HepG2 (cell line): ENCODE measurements at regions not wholly inside any gene's neighbourhood (a gene's known extent, or its start where the extent isn't known, plus 50 kb on each side); places are given as distances from the start of the nearest gene placed in this dataset.

ENCODE experiments used
- ATAC-seq: fragments of 200-7000 bp; cut with Tn5 transposase; 3 replicates; pipeline ENCODE4 v1.9.1; 2020; ENCODE audit warnings: mild to moderate bottlenecking, moderate library complexity
- BruUV-seq: library from RNA; stranded (reverse); fragments of 400-500 nt; replicated peaks from 2 replicates; lab custom pipeline; 2021; lab: Mats Ljungman, UMichigan
- CTCF ChIA-PET: fragments of 300-600 bp; formaldehyde crosslinking; extraction: SDS; loops from one replicate; lab custom pipeline; 2021; ENCODE audit warnings: low total read pairs, inconsistent platforms, low intra/inter-chr PET ratio; lab: Yijun Ruan, JAX
- POLR2A ChIA-PET: fragments of 350-600 bp; sonication (Branson Sonifier 250); formaldehyde crosslinking; loops from one replicate; lab custom pipeline; 2020; ENCODE audit warnings: antibody characterized with exemption, inconsistent platforms; lab: Yijun Ruan, JAX
- DNase-seq: peaks from one replicate; pipeline ENCODE4 v3.0.0-alpha.2; 2015; ENCODE audit warnings: low spot score
- FAIRE-seq: peaks from 3 replicates; lab custom pipeline; 2011; peaks lifted over from hg19 to GRCh38; lab: Jason Lieb, UNC
- H2AFZ ChIP-seq: one replicate; pipeline ENCODE4 v1.6.1; 2011; ENCODE audit warnings: low read length, inconsistent platforms
- H3K27ac ChIP-seq: fragments of 300-600 bp; 3 replicates; pipeline ENCODE4 v1.8.0; 2011; ENCODE audit warnings: mixed run types, mild to moderate bottlenecking, mixed read lengths, low read length, inconsistent platforms; ENCODE audit not compliant: insufficient read depth; ENCODE audit errors: extremely low read length
- H3K27me3 ChIP-seq, 2 experiments: fragments of 200-600 bp in 1 of 2; 2 replicates in 1 of 2; 3 replicates in 1 of 2; pipeline versions ENCODE4 v1.6.0 to v1.8.0; 2011; ENCODE audit warnings: low read length in 2 of 2, mild to moderate bottlenecking in 2 of 2, moderate library complexity in 2 of 2, inconsistent platforms in 1 of 2; ENCODE audit not compliant: insufficient read depth in 2 of 2, control insufficient read depth in 1 of 2
- H3K36me3 ChIP-seq, 2 experiments: fragments of 200-600 bp in 1 of 2; replicated peaks in 1 of 2; 2 replicates in 1 of 2; 3 replicates in 1 of 2; pipeline versions ENCODE4 v1.5.1 to v1.8.0; 2011; ENCODE audit warnings: low read length in 2 of 2, inconsistent platforms in 1 of 2; ENCODE audit not compliant: insufficient read depth in 2 of 2, control insufficient read depth in 1 of 2
- H3K4me1 ChIP-seq: 2 replicates; pipeline ENCODE4 v1.5.1; 2012; ENCODE audit warnings: low read length, inconsistent platforms; ENCODE audit not compliant: insufficient read depth
- H3K4me2 ChIP-seq: 2 replicates; pipeline ENCODE4 v1.6.0; 2011; ENCODE audit warnings: low read depth, low read length, inconsistent platforms
- H3K4me3 ChIP-seq, 3 experiments: fragments of 200-600 bp in 1 of 3; sonication (generic), shearing (Covaris generic) in 1 of 3; replicated peaks in 1 of 3; 2 replicates each; pipeline ENCODE4 v1.5.1; 2011 to 2016; ENCODE audit warnings: low read length in 3 of 3, inconsistent platforms in 2 of 3, low read depth in 2 of 3, mild to moderate bottlenecking in 2 of 3, control low read depth in 1 of 3, mixed read lengths in 1 of 3; ENCODE audit not compliant: insufficient read depth in 1 of 3
- H3K79me2 ChIP-seq: one replicate; pipeline ENCODE4 v1.6.1; 2011; ENCODE audit warnings: low read length, inconsistent platforms; ENCODE audit not compliant: insufficient read depth
- H3K9ac ChIP-seq: 2 replicates; pipeline ENCODE4 v1.6.0; 2011; ENCODE audit warnings: mild to moderate bottlenecking, low read depth, low read length, inconsistent platforms; ENCODE audit not compliant: insufficient read depth
- H3K9me3 ChIP-seq: 2 replicates; pipeline ENCODE4 v1.5.1; 2012; ENCODE audit warnings: mild to moderate bottlenecking, low read length
- H4K20me1 ChIP-seq: 2 replicates; pipeline ENCODE4 v1.6.0; 2011; ENCODE audit warnings: inconsistent platforms, mild to moderate bottlenecking, low read length, moderate library complexity; ENCODE audit not compliant: insufficient read depth
- CREB1 ChIP-seq, 2 experiments: fragments of 450-650 bp in 1 of 2; IDR thresholded peaks; 2 replicates each; pipeline ENCODE4 v1.6.1; 2016 to 2017; ENCODE audit warnings: control low read depth in 1 of 2, mild to moderate bottlenecking in 1 of 2, missing compliant biosample characterization in 1 of 2, missing genetic modification characterization in 1 of 2
- HIVEP1 ChIP-seq: sonication (generic); formaldehyde crosslinking; IDR thresholded peaks from 2 replicates; pipeline ENCODE4 v1.4.0; 2020; ENCODE audit warnings: mild to moderate bottlenecking, missing genetic modification reagents
- NFE2 ChIP-seq: sonication (generic); formaldehyde crosslinking; IDR thresholded peaks from 2 replicates; pipeline ENCODE4 v1.4.0; 2020; ENCODE audit warnings: missing genetic modification reagents
- SALL1 ChIP-seq: sonication (generic); formaldehyde crosslinking; IDR thresholded peaks from 2 replicates; pipeline ENCODE4 v1.8.0; 2022; ENCODE audit warnings: mild to moderate bottlenecking, missing genetic modification reagents
- WGBS: methylation state at CpG from one replicate; pipeline ENCODE4 v1.1.6; 2017; ENCODE audit warnings: low lambda C conversion rate; 5-methylcytosine and 5-hydroxymethylcytosine counted together
- in situ Hi-C: cut with HindIII; loops from 2 replicates; pipeline ENCODE4 v1.10.0; 2017; ENCODE audit warnings: low pct_unique_long_range_greater_than_20kb; ENCODE audit not compliant: extremely low pct_ligation_motif_present
- intact Hi-C: fragments of 100-400 bp; cut with micrococcal nuclease; formaldehyde crosslinking; loops from one replicate; pipeline ENCODE4 v1.10.0; 2022; ENCODE audit not compliant: unreplicated experiment

GRCh38 chr6:168164462-168165061 lies 85.5 kb upstream of the FRMD1 start:
- TF ChIP-seq CREB1 (IDR thresholded peaks at IDR 0.05) (0 out of 2 replicates have a peak, but pooled peaks have one; percentile 20), CREB1 (CRISPR knock-in tag; IDR thresholded peaks at IDR 0.05) (no peak), HIVEP1 (CRISPR knock-in tag) (no peak)
- Histone ChIP-seq H3K4me1 (no peaks in the 10 kb centered on the region), H2AFZ (no peak overlapping the region), H3K9ac (no peak overlapping the region), H3K4me2 (no peak overlapping the region), H3K27ac (no peak overlapping the region), H3K4me3 (no peak overlapping the region), H3K9me3 (no peaks in the 10 kb centered on the region), H3K27me3 (peaks cover under 1 to 9% of the 10 kb centered on the region in 2 experiments; a peak in 2 of 5 replicates), H4K20me1 (no peaks in the 10 kb centered on the region), H3K79me2 (no peaks in the 10 kb centered on the region), H3K36me3 (no peaks in the 10 kb centered on the region)
- intact Hi-C loops (no loop called here), in situ Hi-C loops (no loop called here)
- ChIA-PET CTCF (no interaction called here), POLR2A (no interaction called here)
- no peak for ATAC-seq
- no peak for DNase-seq
- WGBS, result 54% methylated on average over 8 of the region's 8 CpGs
- no peak for FAIRE-seq
- BruUV-seq, result no TSS peak

DNA sequence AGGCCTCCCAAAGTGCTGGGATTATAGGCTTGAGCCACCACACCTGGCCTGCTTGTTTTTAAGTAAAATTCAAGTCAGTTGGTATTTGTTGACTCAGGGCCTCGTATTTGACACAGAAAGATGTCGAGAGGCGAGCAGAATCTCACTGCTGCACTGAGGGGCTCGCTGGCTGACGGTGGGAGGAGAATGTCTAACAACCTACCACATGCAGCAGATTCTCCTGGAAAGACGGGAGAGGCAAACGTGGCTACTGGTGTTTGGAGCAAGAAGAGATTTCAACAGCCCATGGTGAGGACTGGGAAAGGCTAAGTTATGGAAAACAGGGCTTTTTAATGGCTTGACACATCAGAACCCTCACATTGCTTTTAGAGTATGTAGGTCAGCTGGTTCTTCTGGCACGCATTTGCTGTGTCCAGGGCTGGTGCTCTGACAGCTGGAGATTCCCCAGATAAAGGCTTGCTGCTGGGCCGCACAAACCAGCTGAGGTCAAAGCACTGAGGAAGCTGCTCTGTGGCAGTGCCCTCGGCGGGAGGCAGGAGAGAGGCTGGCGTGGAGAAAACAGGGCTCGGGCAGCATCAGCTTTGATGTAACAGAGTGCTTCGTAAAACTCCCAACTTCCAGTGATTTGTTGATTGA lies 84.2 kb upstream of the FRMD1 start:
- Histone ChIP-seq H3K79me2 (no peaks in the 10 kb centered on the region), H4K20me1 (no peaks in the 10 kb centered on the region), H3K9me3 (no peaks in the 10 kb centered on the region), H3K4me2 (no peak overlapping the region), H3K9ac (no peak overlapping the region), H3K27ac (no peak overlapping the region), H3K4me3 (no peak overlapping the region), H3K36me3 (no peaks in the 10 kb centered on the region), H3K4me1 (no peaks in the 10 kb centered on the region), H2AFZ (no peak overlapping the region), H3K27me3 (peaks cover 2 to 9% of the 10 kb centered on the region in 2 experiments; a peak in 2 of 5 replicates)
- FAIRE-seq (no peak), DNase-seq (no peak), ATAC-seq (no peak; the same call in 2 of the 3 replicates)
- 33% methylated on average over 14 of the region's 14 CpGs for WGBS
- BruUV-seq, result no TSS peak
- in situ Hi-C loops (no loop called here), intact Hi-C loops (no loop called here)
- ChIA-PET POLR2A (no interaction called here), CTCF (no interaction called here)
- TF ChIP-seq NFE2 (CRISPR knock-in tag) (no peak), SALL1 (CRISPR knock-in tag) (0 out of 2 replicates have a peak, but pooled peaks have one; percentile 14)
